Stimulated activated CD4-positive, alpha-beta T cell treated with anti-CD3 and anti-CD28 coated beads, Interleukin-1b, Interleukin-23, amount 100 ng/mL, for 48 hours (primary cell): ENCODE measurements at regions not wholly inside any gene's neighbourhood (a gene's known extent, or its start where the extent isn't known, plus 50 kb on each side); places are given as distances from the start of the nearest gene placed in this dataset.
"Not testable (repeated sequence)": the region's sequence is repeated elsewhere in the genome, so short reads cannot be mapped to it uniquely, and the experiment has no call there.

Experiments used
- DNase-seq: peaks from one replicate; pipeline ENCODE4 v3.0.0-alpha.2; 2020

GRCh38 chr16:31975826-31976419 is 102.3 kb downstream of the ZNF267 start:
- not testable (repeated sequence) for DNase-seq

- DNase-seq: not testable (repeated sequence)
These were observed 104.9 kb downstream of the ZNF267 start for GRCh38 chr16:31978463-31978862.

- not testable (repeated sequence) for DNase-seq
These were observed 108.1 kb downstream of the ZNF267 start for GRCh38 chr16:31981739-31982138.

- DNase-seq: not testable (repeated sequence)
These were observed 109.4 kb downstream of the ZNF267 start for GRCh38 chr16:31982986-31983385.

- not testable (repeated sequence) for DNase-seq
These were observed 110.1 kb downstream of the ZNF267 start for GRCh38 chr16:31983666-31984065.

- DNase-seq: not testable (repeated sequence)
These were observed 113.3 kb downstream of the ZNF267 start for GRCh38 chr16:31986895-31987294.

GRCh38 chr16:31988595-31989581 is 115.3 kb downstream of the ZNF267 start:
- peak; percentile 45 for DNase-seq

- DNase-seq: not testable (repeated sequence)
These were observed 116.7 kb downstream of the ZNF267 start for GRCh38 chr16:31990261-31990660.

GRCh38 chr16:31990980-31991379 is 117.4 kb downstream of the ZNF267 start:
- not testable (repeated sequence) for DNase-seq

GRCh38 chr16:31996325-31996724 is 122.7 kb downstream of the ZNF267 start:
- peak; percentile 42 for DNase-seq

- not testable (repeated sequence) for DNase-seq
These were observed 128.9 kb downstream of the ZNF267 start for GRCh38 chr16:32002496-32002895.

- not testable (repeated sequence) for DNase-seq
These were observed 130.2 kb downstream of the ZNF267 start for GRCh38 chr16:32003819-32004218.

GRCh38 chr16:32038783-32039496 is 165.3 kb downstream of the ZNF267 start:
- peak; percentile 46 for DNase-seq

- not testable (repeated sequence) for DNase-seq
These were observed 166.3 kb downstream of the ZNF267 start for GRCh38 chr16:32039919-32040318.

GRCh38 chr16:32066016-32066651 is 187.0 kb upstream of the TP53TG3D start:
- DNase-seq: peak; percentile 8

GRCh38 chr16:32071586-32071985 is 181.5 kb upstream of the TP53TG3D start:
- DNase-seq: not testable (repeated sequence)

GRCh38 chr16:32083891-32084290 is 169.2 kb upstream of the TP53TG3D start:
- DNase-seq: not testable (repeated sequence)

GRCh38 chr16:32084656-32085401 is 168.3 kb upstream of the TP53TG3D start:
- DNase-seq: not testable (repeated sequence)

GRCh38 chr16:32085438-32086141 is 167.5 kb upstream of the TP53TG3D start:
- peak; percentile 52 for DNase-seq

- DNase-seq: not testable (repeated sequence)
These were observed 137.5 kb upstream of the TP53TG3D start for GRCh38 chr16:32115562-32115961.

GRCh38 chr16:32116080-32116479 is 137.0 kb upstream of the TP53TG3D start:
- DNase-seq: no peak
